NCI-H146 (cell line): ENCODE measurements at regions not wholly inside any gene's neighbourhood (a gene's known extent, or its start where the extent isn't known, plus 50 kb on each side); places are given as distances from the start of the nearest gene placed in this dataset.
"Not testable (repeated sequence)": the region's sequence is repeated elsewhere in the genome, so short reads cannot be mapped to it uniquely, and the experiment has no call there.

Source experiments
- DNase-seq: peaks from one replicate; lab custom pipeline; 2025; lab: John Stamatoyannopoulos, UW

DNA sequence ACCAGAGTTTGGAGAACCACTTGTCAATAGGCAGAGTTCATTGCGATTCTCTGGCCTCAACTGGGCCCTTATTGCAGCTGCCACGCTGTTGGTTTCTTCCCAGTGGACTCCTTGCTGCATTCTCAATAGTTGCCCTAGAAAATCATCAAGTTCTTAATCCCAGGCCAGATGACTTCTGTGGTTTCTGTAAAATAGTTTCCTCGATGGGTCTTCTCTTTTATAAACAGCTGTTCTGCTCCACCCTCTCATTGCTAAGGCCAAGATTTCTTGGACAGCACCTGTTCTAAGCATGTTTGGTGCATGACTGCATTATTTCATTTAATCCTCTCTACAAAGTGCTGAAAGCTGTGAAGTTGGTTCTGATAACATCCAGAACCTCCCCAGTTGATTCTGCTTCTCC lies 131.0 kb downstream of the BCL2L11 start:
- no peak for DNase-seq

DNA sequence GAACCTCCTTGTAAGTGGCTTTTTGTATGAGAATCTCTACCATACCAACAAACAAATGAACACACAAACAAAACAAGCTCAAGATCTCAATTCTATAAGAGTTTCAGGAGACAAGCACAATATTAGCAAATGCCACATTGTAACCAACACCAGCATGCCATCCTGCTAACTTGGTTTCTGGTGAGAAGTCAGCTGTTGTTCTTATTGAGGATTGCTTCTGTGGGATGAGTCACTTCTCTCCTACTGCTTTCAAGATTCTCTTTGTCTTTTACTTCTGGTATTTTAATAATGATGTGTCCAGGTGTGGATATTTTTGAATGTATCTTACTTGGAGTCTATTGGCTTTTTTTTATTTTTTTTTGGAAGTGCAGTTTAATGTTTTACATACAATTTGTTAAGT lies 131.7 kb downstream of the BCL2L11 start:
- DNase-seq: no peak

GRCh38 chr2:111254916-111255315 lies 134.2 kb downstream of the BCL2L11 start:
- DNase-seq: not testable (repeated sequence)

GRCh38 chr2:111256628-111257027 lies 135.9 kb downstream of the BCL2L11 start:
- DNase-seq: not testable (repeated sequence)

GRCh38 chr2:111257607-111258006 lies 136.9 kb downstream of the BCL2L11 start:
- not testable (repeated sequence) for DNase-seq

DNA sequence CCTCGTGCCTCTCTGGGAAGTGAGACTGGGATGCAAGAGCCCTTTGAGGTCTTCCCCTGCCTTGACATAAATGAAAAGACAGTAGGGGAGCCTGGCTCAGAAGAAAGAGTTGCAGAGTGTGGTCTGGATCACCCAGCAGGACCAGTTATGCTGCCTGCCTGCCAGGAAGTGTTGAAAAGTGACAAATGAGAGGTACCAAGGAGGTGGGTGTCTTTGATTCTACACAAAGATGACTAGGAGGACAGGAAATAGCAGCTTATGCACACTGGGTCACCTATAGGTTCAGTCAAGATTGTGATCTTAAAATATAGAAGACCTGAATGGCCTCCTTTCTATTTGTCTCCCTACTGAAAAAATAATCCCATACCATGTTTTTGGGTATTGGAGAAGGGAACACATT lies 137.6 kb downstream of the BCL2L11 start:
- not testable (repeated sequence) for DNase-seq

DNA sequence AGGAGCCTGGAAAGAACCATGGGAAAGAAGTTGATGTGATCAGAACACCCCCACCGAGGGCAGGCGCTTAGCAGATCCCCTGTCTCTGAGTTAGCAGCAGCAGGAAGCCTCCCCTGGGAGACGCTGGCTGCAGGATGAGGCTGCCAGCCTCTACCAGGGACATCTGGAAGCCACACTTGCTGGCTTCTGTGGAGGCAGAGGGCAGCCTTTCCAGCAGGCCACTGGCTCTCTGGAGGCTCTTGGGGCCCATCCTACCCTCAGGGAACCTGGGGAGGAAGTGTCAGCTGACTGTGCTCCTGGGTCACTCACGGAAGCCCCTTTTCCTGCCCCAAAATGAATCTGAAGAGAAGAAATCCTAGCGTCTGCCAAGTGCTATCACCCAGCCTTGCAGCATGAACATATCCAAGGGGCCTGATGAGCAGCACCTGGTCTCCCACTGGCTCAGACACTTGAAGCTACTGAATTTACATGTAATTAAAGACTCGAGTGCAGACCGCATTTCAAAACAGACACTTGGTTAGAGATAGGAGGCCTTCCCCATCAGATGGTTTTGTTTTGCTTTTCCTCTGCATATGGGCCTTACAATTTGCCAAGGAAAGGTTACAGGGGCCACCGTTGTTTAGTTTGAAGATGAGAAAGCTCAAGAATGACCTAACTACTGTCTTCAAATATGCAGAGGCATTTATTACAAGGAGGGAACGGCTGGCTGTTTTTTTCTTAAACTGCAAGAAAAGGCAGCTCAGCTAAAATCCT lies 142.1 kb downstream of the BCL2L11 start:
- not testable (repeated sequence) for DNase-seq

DNA sequence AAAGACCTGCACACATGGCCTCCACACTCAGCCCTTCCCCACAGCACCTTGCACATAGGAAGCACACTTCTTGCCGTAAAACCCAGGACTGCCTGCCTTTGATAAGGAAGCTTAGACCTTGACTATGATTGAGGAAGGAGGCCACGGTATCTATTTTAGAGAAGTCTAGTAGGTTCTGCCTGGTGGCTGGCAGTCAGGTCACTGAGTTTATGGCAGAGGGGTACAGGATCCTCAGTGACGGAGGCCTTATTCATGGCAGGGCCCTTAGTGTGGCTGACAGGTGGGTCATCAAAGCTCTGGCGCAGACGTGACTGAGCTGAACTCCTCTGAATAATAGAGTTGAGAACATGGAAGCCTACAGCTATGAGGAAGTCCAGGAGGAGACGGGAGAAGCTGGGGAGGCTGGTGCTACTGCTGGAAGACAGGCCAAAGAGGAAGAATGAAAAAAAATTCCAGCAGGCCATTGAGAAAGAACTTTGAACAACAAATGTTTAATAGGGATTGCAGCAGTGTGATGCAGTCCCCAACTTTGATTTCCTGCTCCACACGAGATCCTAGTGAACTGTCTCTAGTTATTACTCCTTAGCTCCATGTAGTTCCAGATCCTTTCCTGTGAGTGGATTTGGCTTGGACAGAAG lies 142.8 kb downstream of the BCL2L11 start:
- not testable (repeated sequence) for DNase-seq

DNA sequence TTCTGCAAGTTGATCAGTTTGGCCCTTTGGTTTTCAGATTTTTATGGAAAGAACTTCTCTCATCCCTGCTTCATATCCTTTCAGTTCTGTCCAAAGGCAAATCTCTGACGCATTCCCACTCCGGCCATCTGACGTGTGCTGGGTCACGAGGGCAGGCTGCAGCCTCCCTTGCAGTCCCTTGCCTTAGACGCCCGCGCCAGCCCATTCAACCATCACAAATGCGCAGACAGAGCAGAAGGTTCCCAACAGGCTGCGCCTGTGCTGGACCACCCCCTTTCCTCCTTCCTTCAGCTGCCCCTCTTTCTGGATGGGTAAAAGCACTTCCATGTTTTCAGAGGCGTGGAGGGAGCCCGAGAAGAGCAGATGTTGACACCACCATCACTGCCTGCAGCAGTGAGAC lies 144.2 kb downstream of the BCL2L11 start:
- not testable (repeated sequence) for DNase-seq

- not testable (repeated sequence) for DNase-seq
These were observed 145.8 kb downstream of the BCL2L11 start for GRCh38 chr2:111266556-111266955.

DNA sequence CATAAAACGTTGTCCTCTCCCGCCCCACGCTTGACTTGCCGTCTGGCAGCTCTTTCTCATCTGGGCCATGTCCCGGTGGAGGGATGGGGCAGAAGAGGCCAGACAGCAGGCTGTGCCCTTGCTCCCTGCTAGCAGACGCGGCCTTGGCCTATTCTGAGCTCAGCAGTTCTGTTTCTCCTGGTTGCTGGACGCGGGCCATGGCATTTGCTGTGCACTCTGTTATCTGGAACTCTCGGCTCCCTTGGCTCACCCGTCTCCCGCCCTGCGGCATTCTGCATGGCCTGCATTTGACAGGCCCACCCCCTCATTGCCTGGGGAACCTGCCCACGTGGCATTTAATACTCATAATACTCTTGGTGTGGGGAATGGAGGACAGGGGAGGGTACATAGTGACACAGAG lies 146.3 kb downstream of the BCL2L11 start:
- not testable (repeated sequence) for DNase-seq

DNA sequence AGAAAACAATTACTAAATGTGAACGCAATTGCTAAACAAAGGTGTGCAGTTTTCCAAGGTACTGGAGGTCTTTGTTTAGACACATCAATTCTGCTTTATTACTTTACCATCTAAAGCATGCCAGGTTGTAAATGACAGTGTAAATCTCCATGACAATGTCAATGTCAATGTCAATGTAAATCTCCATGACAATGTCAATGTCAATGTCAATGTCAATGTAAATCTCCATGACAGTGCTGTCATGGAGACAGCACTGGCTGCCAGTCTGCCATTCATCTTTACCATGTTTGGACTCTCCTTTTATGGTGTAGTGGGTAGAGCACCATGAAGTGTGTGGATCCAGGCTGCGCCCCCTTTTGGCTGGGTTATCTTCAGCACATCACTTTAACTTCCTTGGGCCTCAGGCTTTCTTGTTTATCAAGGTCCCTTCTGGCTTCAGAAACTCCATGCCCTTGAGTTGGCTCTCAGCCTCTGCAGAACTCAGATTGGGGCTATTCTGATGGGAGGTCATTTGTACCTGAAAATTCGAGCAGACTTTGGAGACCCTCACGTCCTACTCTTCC lies 149.1 kb downstream of the BCL2L11 start:
- DNase-seq: not testable (repeated sequence)

DNA sequence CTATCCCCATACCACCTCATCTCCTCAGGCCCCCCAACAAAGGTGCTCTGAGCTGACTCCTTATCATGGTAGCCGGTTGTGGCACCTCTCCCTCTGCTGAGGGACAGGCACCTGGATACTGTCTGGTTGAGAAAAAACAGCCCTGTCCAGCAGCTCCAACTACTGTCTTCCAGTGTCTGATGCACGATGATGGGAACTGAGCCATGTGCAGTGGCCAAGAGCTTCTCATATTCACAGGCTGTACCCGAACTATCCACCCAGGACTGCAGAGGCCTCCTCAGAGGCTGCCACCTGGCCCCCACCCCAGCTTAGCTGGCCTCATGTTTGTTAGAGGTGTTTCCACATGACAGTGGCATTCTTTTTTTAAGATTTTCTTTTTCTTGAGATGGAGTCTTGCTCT lies 149.9 kb downstream of the BCL2L11 start:
- DNase-seq: not testable (repeated sequence)

DNA sequence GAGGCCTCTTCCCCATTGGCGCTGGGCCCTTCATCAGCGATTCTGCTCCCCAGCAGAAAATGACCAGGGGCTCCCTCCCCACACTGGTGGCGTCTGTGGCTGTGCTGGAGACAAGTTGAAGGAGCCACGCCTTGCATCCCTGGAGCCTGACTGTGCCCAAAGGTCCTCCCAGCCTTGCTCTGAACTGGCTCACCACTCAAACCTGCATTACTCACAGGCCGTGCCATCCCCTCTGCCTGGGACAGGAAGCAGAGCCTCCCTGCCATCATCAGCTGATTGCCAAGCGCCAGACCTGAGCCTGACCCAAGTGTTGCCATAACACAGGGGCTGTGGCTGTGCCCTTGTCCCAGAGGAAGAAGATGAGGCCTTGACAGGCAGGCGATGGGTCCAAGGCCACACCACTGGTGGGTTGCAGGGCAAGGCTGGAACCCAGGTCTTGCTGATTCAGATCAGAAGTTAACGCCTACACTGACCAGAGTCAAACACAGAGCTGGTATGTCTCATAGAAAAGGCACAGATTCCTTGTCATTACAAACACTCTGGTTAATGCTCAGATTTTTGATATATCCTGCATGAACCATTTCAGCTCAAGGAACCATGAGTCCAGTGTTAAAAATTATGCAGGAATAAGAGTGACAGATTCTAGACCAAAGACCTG lies 151.1 kb downstream of the BCL2L11 start:
- not testable (repeated sequence) for DNase-seq

- DNase-seq: not testable (repeated sequence)
These were observed 152.3 kb downstream of the BCL2L11 start for GRCh38 chr2:111273007-111273406.

- DNase-seq: not testable (repeated sequence)
These were observed 154.5 kb downstream of the BCL2L11 start for GRCh38 chr2:111275047-111275853.

GRCh38 chr2:111275854-111276171 lies 155.1 kb downstream of the BCL2L11 start:
- DNase-seq: not testable (repeated sequence)

GRCh38 chr2:111278133-111278532 lies 157.4 kb downstream of the BCL2L11 start:
- DNase-seq: not testable (repeated sequence)

GRCh38 chr2:111280709-111281286 lies 160.1 kb downstream of the BCL2L11 start:
- DNase-seq: not testable (repeated sequence)

DNA sequence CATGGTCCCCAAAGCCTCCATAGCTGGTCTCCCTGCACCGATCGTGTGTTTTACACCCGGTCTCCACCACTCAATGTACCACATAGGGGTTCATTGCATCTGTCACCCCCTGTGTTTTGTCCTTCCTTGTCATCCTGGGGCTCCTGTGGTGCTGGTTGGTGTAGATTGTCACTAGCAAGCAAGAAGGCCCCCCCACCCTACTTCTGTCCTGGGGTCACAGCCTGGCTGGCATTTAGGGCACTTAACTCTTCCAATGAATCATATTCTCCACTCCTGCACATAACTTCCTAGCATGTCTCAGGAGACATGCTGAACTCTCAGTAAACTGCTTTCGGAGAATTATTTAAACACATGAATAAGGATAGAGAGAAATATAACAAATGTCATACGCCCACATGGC lies 161.4 kb downstream of the BCL2L11 start:
- not testable (repeated sequence) for DNase-seq
